SW480 (cell line): ENCODE measurements at regions not wholly inside any gene's neighbourhood (a gene's known extent, or its start where the extent isn't known, plus 50 kb on each side); places are given as distances from the start of the nearest gene placed in this dataset.
"Not testable (repeated sequence)": the region's sequence is repeated elsewhere in the genome, so short reads cannot be mapped to it uniquely, and the experiment has no call there.

Experiments
- DNase-seq: peaks from one replicate; pipeline ENCODE4 v3.0.0-alpha.2; 2016; ENCODE audit warnings: low spot score

DNA sequence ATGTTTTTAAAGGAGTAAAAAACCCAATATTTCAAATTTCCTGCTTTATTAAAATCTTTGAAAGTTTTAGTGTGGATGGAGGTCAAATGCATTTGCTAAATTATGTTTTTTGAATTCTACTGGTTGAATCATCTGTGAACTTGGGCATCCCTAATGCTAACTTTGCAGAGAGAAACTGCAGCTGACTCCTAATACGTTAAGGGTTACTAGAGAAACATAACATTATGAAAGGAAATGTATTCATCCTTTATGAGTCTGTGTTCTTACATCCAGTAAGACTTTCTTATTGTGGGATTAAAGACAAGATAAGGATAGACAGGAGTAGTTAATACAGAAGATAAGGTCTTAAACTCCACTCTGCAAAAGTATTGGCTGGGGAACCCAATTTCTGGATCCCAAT lies 140.6 kb downstream of the FAM124B start:
- DNase-seq = no peak

DNA sequence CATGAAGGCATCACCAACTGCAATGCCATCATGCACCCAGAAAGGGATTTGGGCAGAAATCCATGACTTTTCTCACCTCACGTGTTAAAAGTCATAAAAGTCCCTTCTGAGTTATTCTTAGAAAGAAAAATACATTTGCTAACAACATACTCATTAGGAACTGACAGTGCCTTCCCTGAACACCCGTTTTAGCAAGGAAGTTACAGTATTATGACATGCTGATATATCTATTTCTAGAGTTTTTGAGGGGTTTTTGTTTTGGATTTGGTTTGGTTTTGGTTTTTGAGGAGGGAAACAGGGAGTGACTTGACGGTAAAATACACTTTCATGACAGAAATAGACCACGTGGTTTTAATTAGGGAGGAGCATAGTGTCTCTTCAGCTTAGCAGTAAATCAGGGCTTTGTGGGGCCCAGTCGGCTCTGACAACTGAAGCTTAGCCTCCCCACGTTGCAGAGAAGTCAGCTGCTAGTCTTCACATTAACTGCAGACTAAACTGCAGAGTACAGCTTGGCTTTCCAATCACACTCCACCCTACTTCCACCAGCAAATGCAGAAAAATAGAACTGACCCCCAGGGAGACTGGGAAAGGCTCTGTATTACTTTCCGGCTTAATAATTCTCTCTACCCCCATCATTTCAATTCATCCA lies 141.4 kb downstream of the FAM124B start:
- DNase-seq = no peak

DNA sequence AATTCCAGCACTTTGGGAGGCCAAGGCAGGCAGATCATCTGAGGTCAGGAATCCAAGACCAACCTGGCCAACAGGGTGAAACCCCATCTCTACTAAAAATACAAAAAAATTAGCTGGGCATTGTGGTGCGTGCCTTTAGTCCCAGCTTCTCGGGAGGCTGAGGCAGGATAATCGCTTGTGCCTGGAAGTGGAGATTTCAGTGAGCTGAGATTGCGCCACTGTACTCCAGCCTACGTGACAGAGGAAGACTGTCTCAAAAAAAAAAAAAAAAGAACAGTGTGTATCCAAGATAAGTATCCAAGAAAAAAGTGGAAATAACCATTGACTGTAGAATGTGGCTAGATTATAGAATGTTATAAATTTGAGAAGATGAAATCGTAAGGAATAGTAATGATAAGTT lies 142.1 kb downstream of the FAM124B start:
- DNase-seq = no peak

DNA sequence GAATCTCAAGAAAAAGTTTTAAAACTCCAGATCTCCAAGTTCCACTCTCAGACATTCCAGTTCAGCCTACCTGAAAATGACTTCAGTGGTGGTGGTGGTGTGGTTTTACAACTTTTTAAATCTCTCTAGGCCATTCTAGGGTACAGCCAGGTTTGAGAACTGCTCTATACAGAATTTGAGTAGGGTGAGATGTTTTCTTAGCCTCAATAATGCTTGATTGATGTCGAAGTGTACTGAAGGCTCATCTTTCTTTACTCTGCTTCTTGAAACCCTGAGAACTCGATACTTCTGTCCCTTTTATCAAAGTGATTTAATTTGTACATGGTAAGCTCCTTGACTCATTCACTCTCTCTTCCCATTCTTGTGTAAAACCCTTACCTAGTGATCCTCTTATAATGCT lies 143.8 kb downstream of the FAM124B start:
- DNase-seq = no peak

DNA sequence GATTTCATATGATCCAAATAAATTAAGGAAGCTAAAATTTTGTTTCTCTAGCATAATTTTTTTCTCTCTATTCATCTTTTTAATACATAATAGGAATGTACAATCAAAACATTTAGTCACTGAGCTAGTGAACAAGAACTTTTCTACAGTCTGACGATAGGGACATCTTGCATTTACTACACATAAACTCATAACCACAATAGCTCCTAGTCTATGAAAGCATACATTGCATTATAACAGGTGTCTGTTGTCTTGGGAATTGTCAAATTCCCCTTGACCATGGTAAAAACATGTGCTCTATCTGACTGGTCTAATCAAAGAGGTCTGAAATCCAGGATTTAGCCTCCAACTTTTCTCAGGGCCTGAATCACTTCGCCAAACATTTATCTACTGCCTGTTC lies 144.8 kb downstream of the FAM124B start:
- DNase-seq = no peak

DNA sequence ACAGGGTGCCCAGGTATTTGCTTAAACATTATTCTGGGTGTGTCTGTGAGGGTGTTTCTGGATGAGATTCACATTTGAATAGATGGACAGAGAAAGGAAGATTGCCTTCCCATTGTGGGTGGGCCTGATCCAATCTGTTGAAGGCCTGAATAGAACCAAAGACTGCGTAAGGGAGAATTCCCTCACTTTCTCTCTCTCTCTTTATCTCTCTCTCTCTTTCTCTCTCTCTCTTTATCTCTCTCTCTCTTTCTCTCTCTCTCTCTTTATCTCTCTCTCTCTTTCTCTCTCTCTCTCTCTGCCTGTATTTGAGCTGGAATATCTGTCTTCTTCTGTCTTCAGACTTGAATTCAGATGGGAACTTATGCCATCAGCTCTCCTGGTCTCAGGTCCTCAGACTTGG lies 148.4 kb downstream of the FAM124B start:
- no peak for DNase-seq

DNA sequence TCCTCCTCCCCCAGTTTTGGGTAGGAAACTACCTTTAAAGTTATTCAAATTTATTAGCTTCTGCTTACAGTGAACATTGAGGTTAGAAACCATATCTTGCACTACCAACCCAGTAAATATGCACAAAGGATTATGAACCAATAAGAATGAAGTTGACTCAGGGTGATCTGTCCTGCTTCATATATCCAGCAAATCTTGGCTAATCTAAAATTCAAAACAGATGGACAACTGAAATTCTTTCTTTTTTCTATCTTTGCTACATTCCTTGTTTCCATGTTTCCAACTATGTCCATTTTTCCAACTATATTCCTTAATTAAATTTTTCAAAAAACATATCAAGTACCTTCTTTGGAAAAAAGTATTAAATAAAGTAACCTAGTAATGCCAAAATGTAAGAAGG lies 149.3 kb downstream of the FAM124B start:
- DNase-seq = no peak

DNA sequence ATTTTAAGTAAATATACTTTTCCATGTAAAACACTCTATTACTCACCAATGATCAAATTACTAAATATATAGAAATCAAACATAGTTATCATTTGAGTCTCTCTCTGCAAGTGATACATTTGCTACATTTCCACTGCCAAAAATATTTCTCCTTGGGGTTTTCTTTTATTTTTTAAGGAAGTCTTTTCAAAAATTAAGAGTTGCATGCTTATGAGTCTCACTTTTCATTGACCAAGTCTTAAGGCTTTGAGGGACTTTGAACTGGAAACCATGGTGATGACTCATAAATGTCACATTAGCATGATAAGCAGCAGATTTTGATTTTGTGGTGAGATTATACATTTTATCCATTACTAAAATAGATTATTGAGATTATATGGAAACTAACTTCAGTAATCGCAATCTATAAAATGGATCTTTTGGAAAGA lies 152.9 kb downstream of the FAM124B start:
- DNase-seq = no peak

DNA sequence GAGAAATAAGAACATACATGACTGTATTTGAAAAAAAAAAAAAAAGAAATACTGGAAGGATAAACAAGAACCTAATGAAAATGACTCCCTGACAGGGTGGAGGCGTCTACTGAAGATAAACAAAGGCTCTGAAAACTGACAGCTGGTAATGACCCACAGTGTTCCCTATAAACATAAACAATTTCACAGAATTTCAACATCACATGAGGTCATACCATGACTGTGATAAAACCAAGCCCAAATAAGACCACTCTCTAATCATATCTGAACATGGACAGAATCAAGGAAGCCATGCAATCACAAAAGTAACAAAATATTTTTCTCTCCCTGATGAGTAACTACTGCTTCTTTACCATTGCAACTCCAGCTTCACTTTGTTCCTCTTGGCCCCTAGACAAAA lies 159.3 kb downstream of the FAM124B start:
- DNase-seq = no peak

DNA sequence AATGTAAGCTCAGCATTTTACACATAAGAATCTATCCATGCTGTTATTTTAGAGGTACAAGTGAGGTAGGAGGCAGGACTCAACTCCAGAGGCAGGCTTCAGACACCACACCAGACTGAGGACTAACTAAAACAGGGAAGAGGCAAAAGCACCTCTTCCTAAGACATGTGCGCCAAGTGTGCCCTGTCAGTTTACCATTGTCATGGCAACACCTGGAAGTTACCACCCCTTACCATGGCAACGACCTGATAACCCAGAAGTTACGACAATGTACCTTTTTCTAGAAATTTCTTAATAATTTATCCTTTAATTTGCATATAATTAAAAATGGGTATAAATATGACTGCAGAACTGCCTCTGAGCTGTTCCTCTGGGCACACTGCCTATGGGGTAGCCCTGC lies 160.1 kb downstream of the FAM124B start:
- no peak for DNase-seq

DNA sequence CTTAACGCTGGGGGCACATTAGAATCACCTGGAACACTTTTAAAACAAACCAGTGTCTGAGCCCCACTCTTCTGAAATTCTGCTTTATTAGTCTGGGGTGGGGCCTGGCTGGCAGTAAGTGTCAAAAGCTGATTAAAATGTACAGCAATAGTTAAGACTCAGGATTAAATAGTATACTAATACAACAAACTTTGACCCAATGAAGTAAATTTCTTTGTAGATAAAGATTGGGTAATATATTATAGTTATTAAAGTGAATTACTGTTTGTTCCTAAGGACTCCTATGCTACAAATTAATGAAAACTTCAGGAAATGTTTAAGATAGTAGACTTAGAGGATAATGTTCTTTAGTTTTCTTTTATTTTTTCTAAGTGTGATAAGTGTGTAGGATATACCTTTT lies 160.9 kb downstream of the FAM124B start:
- no peak for DNase-seq

DNA sequence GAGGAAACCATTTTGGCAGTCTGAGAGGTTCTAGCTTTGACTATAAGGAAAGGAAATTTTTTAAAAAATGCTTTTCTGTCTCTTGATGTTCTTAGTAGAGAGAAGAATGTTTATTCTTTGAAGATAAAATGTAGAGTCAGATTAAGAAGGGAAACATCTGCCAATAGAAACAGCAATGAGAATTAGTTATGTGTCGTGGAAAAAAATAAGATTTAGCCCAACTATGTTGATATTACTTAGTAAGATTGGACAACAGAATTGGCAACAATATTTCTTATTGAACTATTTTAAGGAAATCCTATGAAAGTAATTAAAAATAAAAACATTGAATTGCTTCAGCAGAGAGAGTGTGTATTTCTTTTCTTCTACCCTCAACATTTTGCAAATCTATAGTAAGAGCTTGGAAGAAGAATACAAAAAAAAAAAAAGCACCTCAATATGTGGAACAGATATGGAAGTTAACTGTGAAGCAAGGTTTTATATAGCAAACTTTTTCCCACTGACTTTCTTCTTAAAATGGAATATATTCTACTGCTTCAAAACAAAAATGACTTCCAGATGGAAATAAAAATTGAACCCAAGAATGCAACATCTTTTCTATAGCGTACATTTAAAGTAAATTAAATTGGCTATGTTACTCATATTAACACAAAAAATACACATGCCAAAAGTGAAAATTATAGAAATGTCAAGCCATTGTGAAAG lies 177.9 kb downstream of the FAM124B start:
- DNase-seq = no peak

DNA sequence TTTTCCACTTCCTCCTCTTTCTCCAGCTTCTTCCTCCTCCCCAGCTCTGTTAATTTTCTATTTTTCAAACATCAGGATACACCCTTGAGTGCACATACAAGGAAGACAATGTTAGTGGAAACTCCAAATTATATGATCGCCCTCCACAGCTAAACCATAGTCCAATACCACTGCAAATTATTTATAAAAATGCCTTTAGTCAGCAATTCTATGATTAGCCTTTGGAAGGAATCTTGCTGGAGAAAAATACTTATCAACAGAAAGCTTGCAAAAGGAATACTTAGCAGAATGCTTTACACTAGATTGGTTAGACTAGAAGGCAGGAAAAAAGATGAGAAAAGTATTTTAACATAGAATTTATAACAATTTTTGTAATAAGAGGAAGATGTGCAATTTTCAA lies 178.9 kb downstream of the FAM124B start:
- no peak for DNase-seq

DNA sequence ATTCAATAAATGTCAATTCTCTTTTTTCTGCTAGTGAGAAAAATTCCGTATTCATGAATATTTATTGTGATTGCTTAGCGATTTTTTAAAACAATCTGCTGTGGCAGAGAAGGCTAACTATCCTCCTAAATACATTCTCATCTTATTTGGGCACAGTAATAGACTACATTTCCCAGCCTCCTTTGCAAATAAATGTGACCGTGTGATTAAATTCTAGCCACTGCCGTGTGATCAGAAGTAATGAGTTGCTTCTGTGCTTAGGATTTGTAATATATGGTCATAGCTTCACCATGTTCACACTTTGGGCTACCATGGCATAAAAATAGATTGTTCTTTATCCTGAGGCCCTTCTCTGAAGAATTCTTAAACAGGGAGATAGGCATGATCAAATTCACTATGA lies 179.6 kb downstream of the FAM124B start:
- DNase-seq = no peak

DNA sequence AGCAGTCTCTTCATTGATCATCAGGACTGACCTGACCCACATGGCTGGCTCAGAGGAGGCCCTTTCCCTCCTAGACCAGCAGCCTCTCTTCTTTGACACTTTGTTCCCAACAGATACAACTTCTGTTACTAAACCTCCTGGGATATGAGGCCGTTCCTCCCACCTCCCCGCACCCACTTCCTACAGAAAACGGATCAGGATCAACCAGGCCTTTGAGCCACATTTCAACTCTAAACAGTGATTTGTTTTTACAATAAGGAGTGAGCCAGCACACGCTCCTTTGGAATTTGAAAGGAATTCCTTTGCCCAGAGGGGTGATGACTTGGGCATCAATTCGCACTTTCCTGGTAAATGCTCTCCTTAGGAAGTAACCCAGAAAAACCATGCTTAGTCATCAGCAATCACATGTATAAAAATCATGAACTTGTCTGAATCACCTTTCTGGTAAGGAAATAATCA lies 180.4 kb downstream of the FAM124B start:
- no peak for DNase-seq

DNA sequence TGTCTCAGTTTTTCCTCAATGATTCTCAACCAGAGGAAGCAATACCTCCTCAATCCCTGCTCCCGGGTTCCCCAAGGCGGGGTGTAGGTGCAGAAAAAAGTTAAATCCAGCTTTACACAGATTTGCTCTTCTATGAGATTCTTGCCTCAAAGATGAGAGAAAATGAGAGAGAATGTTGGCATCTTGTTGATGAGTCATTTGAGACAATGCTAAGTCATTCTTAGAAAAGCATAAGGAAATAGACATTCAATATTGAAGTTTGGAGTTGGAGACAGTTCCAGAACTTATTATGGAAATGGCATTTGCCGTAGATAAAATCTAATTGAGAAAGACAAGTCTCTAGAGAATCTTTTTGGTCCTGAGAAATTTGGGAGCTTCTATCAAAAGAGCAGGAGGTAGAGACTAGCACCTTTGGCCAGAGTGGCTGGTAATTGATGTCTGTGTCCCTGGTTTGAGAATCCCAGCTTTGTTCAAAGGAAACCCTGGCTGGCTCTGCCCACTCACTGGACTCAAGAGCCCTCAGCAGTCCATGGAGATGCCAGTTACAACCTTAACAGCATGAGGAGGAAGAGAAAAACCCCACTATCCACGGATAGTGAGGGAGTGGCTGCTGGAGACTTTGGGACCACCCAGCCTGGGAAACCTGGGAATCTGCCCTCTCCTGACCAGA lies 181.2 kb downstream of the FAM124B start:
- no peak for DNase-seq

DNA sequence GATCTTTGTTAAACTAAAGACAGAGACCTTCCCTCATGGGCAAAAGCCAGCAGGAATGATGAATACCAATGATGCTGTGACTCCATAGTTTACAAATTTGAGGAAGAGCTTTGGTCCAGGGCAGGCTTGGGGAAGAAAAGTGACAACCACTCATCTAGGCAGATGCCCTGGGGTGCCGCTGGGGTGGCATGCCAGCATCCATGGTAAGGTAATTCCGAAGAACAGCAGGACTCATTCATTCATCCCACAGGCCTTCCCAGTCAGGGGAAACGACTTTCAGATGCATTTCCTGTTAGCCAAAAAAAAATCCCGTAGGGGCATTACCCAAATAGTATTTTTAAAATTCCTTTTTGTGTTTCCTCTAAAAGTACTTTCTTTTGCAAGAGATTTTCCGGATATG lies 180.7 kb upstream of the SERPINE2 start:
- no peak for DNase-seq

DNA sequence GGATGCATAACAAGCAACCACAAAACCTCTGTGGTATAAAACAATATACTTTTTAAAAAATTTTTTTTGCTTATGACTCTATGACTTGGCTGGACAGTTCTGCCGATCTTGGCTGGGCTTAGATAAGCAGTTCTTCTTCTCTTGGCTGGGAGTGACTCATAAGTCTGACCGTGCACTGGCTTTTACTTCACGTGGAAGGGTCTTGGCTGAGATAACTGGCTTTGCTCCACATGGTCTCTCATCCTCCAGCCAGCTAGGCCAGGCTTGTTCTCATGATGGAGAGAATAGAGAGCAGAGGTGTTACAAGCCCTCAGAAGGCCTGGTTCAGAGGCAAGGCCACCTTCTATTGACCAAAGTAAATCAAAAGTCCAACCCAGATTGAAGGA lies 178.9 kb upstream of the SERPINE2 start:
- DNase-seq = no peak

DNA sequence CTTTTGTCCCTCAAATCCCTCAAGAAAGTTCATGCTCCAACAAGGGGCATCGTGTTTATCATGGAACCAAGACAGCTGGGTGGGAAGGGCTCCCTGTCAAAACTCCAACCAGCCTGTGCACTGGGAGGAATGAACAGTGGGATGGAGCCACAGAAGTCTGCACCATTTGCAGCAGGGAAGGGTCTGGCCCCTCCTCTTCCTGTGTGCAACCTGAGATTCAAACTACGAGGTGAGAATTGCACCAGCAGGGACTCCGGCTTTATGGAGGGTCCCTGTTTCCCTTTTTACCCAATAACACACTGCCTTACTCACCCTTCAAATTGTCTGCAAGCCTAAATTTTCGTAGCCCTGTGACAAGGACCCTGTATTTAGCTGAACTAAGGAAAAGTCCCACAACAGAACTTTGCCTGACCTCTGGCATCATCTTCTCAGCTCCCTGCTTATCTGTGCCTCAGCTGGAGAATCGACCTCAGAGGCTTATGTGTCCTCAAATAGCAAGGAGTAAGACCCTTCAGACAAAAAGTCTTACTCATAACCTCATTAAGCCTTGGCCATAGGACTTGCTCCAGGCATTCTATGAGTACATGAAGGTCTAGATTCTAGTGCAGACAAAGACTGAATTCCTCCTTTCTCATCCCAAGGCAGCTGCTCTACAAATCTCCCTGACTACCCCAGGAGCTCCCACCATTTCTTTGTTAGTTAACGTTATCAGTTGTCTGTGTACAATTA lies 178.3 kb upstream of the SERPINE2 start:
- DNase-seq = no peak

DNA sequence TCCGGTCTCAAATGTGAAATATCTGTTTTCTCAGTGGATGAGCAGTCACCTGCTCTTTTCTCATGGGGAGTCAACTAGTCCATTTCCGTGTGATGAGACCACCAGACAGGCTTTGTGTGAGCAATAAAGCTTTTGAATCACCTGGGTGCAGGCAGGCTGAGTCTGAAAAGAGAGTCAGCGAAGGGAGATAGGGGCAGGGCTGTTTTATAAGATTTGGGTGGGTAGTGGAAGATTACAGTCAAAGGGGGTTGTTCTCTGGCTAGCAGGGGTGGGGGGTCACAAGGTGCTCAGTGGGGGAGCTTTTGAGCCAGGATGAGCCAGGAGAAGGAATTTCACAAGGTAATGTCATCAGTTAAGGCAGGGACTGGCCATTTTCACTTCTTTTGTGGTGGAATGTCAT lies 176.5 kb upstream of the SERPINE2 start:
- DNase-seq = not testable (repeated sequence)

DNA sequence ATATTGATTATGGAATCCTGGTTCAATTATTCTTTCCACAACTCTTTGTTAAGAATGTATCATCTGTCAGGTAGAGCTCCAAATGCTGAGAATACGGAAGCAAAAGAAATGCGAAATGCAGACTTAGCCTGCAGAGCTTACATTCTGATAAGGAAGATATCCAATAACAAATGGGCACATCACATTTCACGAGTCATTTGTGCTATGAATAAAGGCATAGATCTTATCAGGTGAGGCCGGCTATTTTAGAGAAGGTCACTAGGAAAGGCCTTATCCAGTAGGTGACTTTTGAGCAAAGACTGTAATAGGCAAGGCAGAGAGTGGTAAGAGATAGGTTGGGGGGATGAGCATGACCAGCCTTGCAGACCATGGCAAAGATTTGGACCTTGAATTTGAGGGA lies 174.3 kb upstream of the SERPINE2 start:
- DNase-seq = no peak

DNA sequence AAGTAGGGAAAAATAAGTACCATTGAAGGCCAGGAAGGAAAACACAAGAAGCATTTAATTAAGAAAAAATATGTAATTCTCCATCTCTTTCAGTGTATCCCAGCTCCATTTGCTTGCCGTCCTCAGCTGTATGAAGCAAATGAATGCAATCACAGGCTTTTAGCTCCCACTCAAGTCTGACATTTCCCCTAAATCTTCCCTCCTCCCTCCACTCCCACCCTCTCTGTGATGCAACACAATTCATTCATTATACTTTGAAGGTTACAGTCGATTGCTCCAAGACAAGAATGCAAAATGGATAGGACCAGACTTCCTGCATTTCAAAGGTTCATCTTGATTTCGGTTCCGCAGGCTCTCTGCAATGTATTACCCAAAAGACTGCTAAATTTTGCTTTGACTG lies 172.7 kb upstream of the SERPINE2 start:
- no peak for DNase-seq

DNA sequence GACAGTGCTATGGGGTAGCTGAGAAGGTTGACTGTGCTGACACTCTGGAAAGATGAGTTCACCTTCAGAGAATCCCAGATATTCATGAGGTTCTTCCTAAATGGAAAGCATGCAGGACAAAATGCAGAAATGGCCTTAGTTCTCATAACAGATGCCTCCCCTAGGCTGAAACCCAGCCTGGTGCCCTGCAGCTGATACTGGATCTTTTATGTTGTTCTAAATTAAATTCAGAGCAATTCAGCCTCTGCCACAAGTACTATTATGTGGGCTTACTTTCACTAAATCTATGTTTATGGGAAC lies 172.0 kb upstream of the SERPINE2 start:
- DNase-seq = no peak
